Body of pancreas (tissue), 4 donors: ENCODE measurements at regions not wholly inside any gene's neighbourhood (a gene's known extent, or its start where the extent isn't known, plus 50 kb on each side); places are given as distances from the start of the nearest gene placed in this dataset.

ENCODE experiments used
- CTCF ChIP-seq, 7 experiments: fragments of 450-650 bp in 4 of 7; fragments of 200-600 bp in 3 of 7; sonication (generic) in 3 of 7; IDR thresholded peaks; one replicate each; pipeline ENCODE4 v1.5.1; 2016 to 2019; ENCODE audit warnings: antibody characterized with exemption in 7 of 7
- POLR2A ChIP-seq, 3 donors: fragments of 450-650 bp; IDR thresholded peaks; one replicate each; pipeline ENCODE4 v1.6.1; 2016; ENCODE audit warnings: antibody characterized with exemption in 3 of 3, mild to moderate bottlenecking in 2 of 3

- TF ChIP-seq POLR2A (IDR thresholded peaks at IDR 0.05), result no peak
- no peak for TF ChIP-seq CTCF (IDR thresholded peaks at IDR 0.05)
Measured at GRCh38 chr2:226496273-226496550, 303.4 kb downstream of the IRS1 start.
